Heart left ventricle (tissue), 16 donors: ENCODE measurements at regions not wholly inside any gene's neighbourhood (a gene's known extent, or its start where the extent isn't known, plus 50 kb on each side); places are given as distances from the start of the nearest gene placed in this dataset.

Experiments
- ATAC-seq, 4 donors: fragments of 200-7000 bp; cut with Tn5 transposase; one replicate each; pipeline ENCODE4 v1.9.1; 2020 to 2022; ENCODE audit warnings: moderate library complexity in 4 of 4, mild to moderate bottlenecking in 3 of 4, moderate number of reproducible peaks in 1 of 4
- DNase-seq, 5 donors: peaks; one replicate each; pipeline ENCODE4 v3.0.0-alpha.2; 2020
- H3K27ac ChIP-seq, 12 donors: fragments of 200-600 bp; sonication (generic) in 4 of 12; one replicate each; pipeline versions ENCODE4 v1.5.0 to v1.8.0; 2016 to 2022; ENCODE audit warnings: mild to moderate bottlenecking in 2 of 12
- H3K27me3 ChIP-seq, 9 donors: fragments of 200-600 bp; sonication (generic) in 2 of 9; one replicate each; pipeline versions ENCODE4 v1.5.1 to v1.8.0; 2016 to 2022; ENCODE audit warnings: mild to moderate bottlenecking in 3 of 9
- H3K36me3 ChIP-seq, 9 donors: fragments of 200-600 bp; sonication (generic) in 2 of 9; one replicate each; pipeline versions ENCODE4 v1.5.0 to v1.8.0; 2018 to 2022; ENCODE audit warnings: mild to moderate bottlenecking in 2 of 9
- H3K4me1 ChIP-seq, 12 donors: fragments of 200-600 bp; sonication (generic) in 4 of 12; one replicate each; pipeline versions ENCODE4 v1.5.0 to v1.8.0; 2016 to 2022; ENCODE audit warnings: mild to moderate bottlenecking in 3 of 12
- H3K4me3 ChIP-seq, 12 donors: fragments of 200-600 bp; sonication (generic) in 4 of 12; one replicate each; pipeline versions ENCODE4 v1.5.0 to v1.8.0; 2017 to 2022; ENCODE audit warnings: mild to moderate bottlenecking in 9 of 12, moderate library complexity in 4 of 12
- H3K9me3 ChIP-seq, 12 donors: fragments of 200-600 bp; sonication (generic) in 4 of 12; one replicate each; pipeline versions ENCODE4 v1.5.0 to v1.8.0; 2016 to 2022; ENCODE audit warnings: mild to moderate bottlenecking in 1 of 12
- CTCF ChIP-seq, 12 donors: fragments of 200-600 bp; sonication (generic) in 4 of 12; IDR thresholded peaks; one replicate each; pipeline versions ENCODE4 v1.5.0 to v1.8.0; 2018 to 2022; ENCODE audit warnings: antibody characterized with exemption in 12 of 12, mild to moderate bottlenecking in 5 of 12
- POLR2A ChIP-seq, 2 donors: fragments of 450-650 bp; IDR thresholded peaks; one replicate each; pipeline ENCODE4 v1.6.1; 2017; ENCODE audit warnings: antibody characterized with exemption in 2 of 2, mild to moderate bottlenecking in 2 of 2, moderate library complexity in 2 of 2
- WGBS, 4 donors: extraction: QIAGEN DNeasy Blood & Tissue Kit in 2 of 4; methylation state at CpG; one replicate each; pipeline versions ENCODE4 v1.1.5 to v1.1.7; 2013 to 2018; 5-methylcytosine and 5-hydroxymethylcytosine counted together
- intact Hi-C, 10 donors: fragments of 100-400 bp; cut with DNase I; formaldehyde crosslinking; loops; one replicate each; pipeline versions ENCODE4 v1.11.1 to v1.14.2; 2022
- donor health status: ischemic (EF 13 %, LVEDD 7.1; RV severe dilation, severe dysfunction).
- donor health status: healthy with polysubstance abuse.
- donor health status: DM: no; HTN: yes; CAD: no.
- donor health status: DM: no; HTN: no; CAD: no.
- donor health status: ischemic (EF 25% LVEDD 6.9; RV normal size, moderate dysfunction).
- donor health status: ischemic (EF 25% LVEDD 5.7; RV mildly dilated, moderate dysfunction).
- donor health status: healthy.
- donor health status: DM: yes; HTN: yes; CAD: no.
- donor health status: ischemic (EF 35%, LVEDD 5.7; RV mildly dilated, moderate dysfunction).
- donor health status: nonischemic (EF 11% LVEDD 7.7; RV severe dilation, severe dysfunction).
- donor health status: DM: yes; HTN: yes; CAD: no.
- donor health status: PGD.
- donor health status: ischemic (EF 29% LVEDD 5.4; RV normal size, mild dysfunction).
- donor health status: nonischemic (EF 23%, LVEDD 6.1; RV moderate dilation, normal function).

DNA sequence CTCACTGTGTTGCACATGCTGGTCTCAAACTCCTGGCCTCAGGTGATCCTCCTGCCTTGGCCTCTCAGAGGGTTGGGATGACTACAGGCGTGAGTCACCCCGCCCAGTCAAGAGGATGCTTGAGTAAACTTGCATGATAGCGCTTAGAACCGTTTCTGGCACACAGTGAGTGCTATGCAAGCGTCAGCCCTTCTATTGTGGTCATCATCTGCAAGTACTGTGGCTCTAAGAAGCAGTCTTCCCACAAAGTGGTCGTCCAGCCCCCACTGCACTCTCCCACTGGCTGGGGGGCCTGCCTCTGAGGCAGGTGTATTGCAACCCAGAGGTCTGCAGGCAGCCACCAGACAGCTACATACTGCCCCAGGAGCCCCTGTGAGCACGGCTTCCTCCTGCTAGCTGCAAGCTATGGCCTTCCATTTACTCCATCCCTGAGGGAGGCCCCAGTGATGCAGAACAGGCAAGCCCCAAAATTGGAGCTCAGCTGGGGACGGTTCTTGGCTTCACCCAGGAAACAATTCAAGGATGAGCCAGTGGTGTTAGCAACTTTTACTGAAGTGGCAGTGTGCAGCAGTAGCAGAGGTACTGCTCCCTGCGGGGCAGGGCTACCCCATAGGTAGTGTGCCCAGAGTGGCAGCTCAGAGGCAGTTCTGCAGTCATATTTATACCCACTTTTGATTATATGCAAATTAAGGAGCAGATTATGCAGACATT is 95.4 kb downstream of the LSM3 start:
- no peak for ATAC-seq
- Histone ChIP-seq H3K4me1 (no peaks in the 10 kb centered on the region), H3K9me3 (peaks cover 0 to 2% (median 0%) of the 10 kb centered on the region in 12 donors), H3K4me3 (no peak overlapping the region), H3K27ac (no peak overlapping the region), H3K36me3 (no peaks in the 10 kb centered on the region), H3K27me3 (peaks cover 0 to 48% (median 6%) of the 10 kb centered on the region in 9 donors)
- WGBS, 4 donors: 77 to 83% (median 82%) methylated on average over 9 of the region's 9 CpGs
- DNase-seq: no peak
- TF ChIP-seq POLR2A (IDR thresholded peaks at IDR 0.05): no peak
- TF ChIP-seq CTCF (IDR thresholded peaks at IDR 0.05): no peak
- intact Hi-C loops: no loop called here

DNA sequence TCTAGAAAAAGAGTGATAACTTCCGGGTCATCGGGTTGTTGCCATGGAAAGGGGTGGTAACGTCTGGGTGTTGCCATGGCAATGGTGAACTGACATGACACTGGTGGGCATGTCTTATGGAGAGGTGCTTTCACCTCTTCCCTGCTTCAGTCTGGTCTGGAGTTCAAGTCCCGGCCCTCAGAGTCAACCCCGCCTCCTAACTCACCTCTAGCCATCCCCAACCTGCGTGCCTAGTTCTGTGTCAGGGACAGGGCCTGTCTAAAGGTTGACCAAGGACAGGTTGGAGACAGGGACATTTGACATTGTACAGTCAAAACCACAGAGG is 96.0 kb downstream of the LSM3 start:
- Histone ChIP-seq H3K4me1 (no peaks in the 10 kb centered on the region), H3K36me3 (no peaks in the 10 kb centered on the region), H3K27ac (no peak overlapping the region), H3K27me3 (peaks cover 0 to 48% (median 8%) of the 10 kb centered on the region in 9 donors), H3K9me3 (no peaks in the 10 kb centered on the region), H3K4me3 (no peak overlapping the region)
- DNase-seq (no peak), ATAC-seq (no peak)
- 78 to 91% (median 86%) methylated on average over 6 of the region's 6 CpGs for WGBS, 4 donors
- intact Hi-C loops: no loop called here
- no peak for TF ChIP-seq POLR2A (IDR thresholded peaks at IDR 0.05)
- no peak for TF ChIP-seq CTCF (IDR thresholded peaks at IDR 0.05)

GRCh38 chr3:14274999-14275961 is 96.7 kb downstream of the LSM3 start:
- Histone ChIP-seq H3K4me3 (no peak overlapping the region), H3K9me3 (no peaks in the 10 kb centered on the region), H3K4me1 (no peaks in the 10 kb centered on the region), H3K36me3 (no peaks in the 10 kb centered on the region), H3K27me3 (peaks cover 0 to 48% (median 8%) of the 10 kb centered on the region in 9 donors), H3K27ac (no peak overlapping the region)
- DNase-seq: no peak
- ATAC-seq: no peak
- TF ChIP-seq CTCF (IDR thresholded peaks at IDR 0.05) (peak in 8 of 12 donors; percentile 13 to 38 (median 28)), POLR2A (IDR thresholded peaks at IDR 0.05) (no peak)
- WGBS, 4 donors: 82 to 88% (median 84%) methylated on average over 8 of the region's 8 CpGs
- intact Hi-C loops: loop anchor here in 1 of 10 donors (5.0 kb wide), 1 partner anchor 192 kb away; no protein-coding TSS in a partner anchor
